GM23338 (cell line): ENCODE measurements at regions not wholly inside any gene's neighbourhood (a gene's known extent, or its start where the extent isn't known, plus 50 kb on each side); places are given as distances from the start of the nearest gene placed in this dataset.

Experiments
- ATAC-seq: fragments of 200-7000 bp; cut with Tn5 transposase; 3 replicates; pipeline ENCODE4 v1.9.1; 2020
- DNase-seq: peaks from one replicate; pipeline ENCODE4 v3.0.0-alpha.2; 2015; ENCODE audit warnings: low spot score
- H2AFZ ChIP-seq: fragments of 200-600 bp; sonication (generic); 2 replicates; pipeline ENCODE4 v1.8.0; 2016; ENCODE audit warnings: antibody characterized with exemption, mild to moderate bottlenecking, moderate library complexity
- H3F3A ChIP-seq: fragments of 200-600 bp; sonication (generic); replicated peaks from 2 replicates; pipeline ENCODE4 v1.8.0; 2017; ENCODE audit warnings: antibody characterized with exemption, mixed run types, low read depth
- H3K27ac ChIP-seq: fragments of 200-600 bp; sonication (generic); 2 replicates; pipeline ENCODE4 v1.6.1; 2016; ENCODE audit warnings: low read depth
- H3K27me3 ChIP-seq: fragments of 200-600 bp; sonication (generic); 2 replicates; pipeline ENCODE4 v1.8.0; 2016; ENCODE audit warnings: mild to moderate bottlenecking, mixed run types, moderate library complexity; ENCODE audit not compliant: insufficient read depth
- H3K36me3 ChIP-seq: fragments of 200-600 bp; sonication (generic); 2 replicates; pipeline ENCODE4 v1.8.0; 2016; ENCODE audit warnings: mild to moderate bottlenecking; ENCODE audit not compliant: insufficient read depth
- H3K4me1 ChIP-seq: fragments of 200-600 bp; sonication (generic); 2 replicates; pipeline ENCODE4 v1.8.0; 2016; ENCODE audit warnings: mild to moderate bottlenecking, moderate library complexity; ENCODE audit not compliant: insufficient read depth
- H3K4me2 ChIP-seq: fragments of 200-600 bp; sonication (generic); 2 replicates; pipeline ENCODE4 v1.7.1; 2017; ENCODE audit warnings: mixed run types
- H3K4me3 ChIP-seq: fragments of 200-600 bp; sonication (generic); 2 replicates; pipeline ENCODE4 v1.6.1; 2016; ENCODE audit warnings: mixed run types
- H3K79me2 ChIP-seq: fragments of 200-600 bp; sonication (generic); replicated peaks from 2 replicates; pipeline ENCODE4 v1.8.0; 2017; ENCODE audit warnings: mild to moderate bottlenecking; ENCODE audit not compliant: insufficient read depth
- H3K9me2 ChIP-seq: fragments of 200-600 bp; sonication (generic); 2 replicates; pipeline ENCODE4 v1.8.0; 2017; ENCODE audit not compliant: insufficient read depth
- H4K20me1 ChIP-seq: fragments of 200-600 bp; sonication (generic); replicated peaks from 2 replicates; pipeline ENCODE4 v1.8.0; 2017; ENCODE audit warnings: mild to moderate bottlenecking; ENCODE audit not compliant: insufficient read depth
- H3K27ac Mint-ChIP-seq: 2 replicates; pipeline ENCODE4 v1.8.0; 2020; ENCODE audit warnings: inconsistent platforms, mild to moderate bottlenecking, moderate library complexity, mixed read lengths
- H3K27me3 Mint-ChIP-seq: 3 replicates; pipeline ENCODE4 v1.8.0; 2022; ENCODE audit warnings: low read depth, mild to moderate bottlenecking, moderate library complexity, mixed read lengths, inconsistent platforms; ENCODE audit not compliant: insufficient read depth, poor library complexity
- H3K36me3 Mint-ChIP-seq: 3 replicates; pipeline ENCODE4 v1.8.0; 2021; ENCODE audit warnings: low read depth, mild to moderate bottlenecking, inconsistent platforms, moderate library complexity, mixed read lengths
- H3K4me1 Mint-ChIP-seq: 3 replicates; pipeline ENCODE4 v1.8.0; 2020; ENCODE audit warnings: mild to moderate bottlenecking, inconsistent platforms, mixed read lengths
- H3K4me3 Mint-ChIP-seq: 3 replicates; pipeline ENCODE4 v1.8.0; 2021; ENCODE audit warnings: moderate library complexity, mild to moderate bottlenecking, inconsistent platforms, mixed read lengths
- H3K9me3 Mint-ChIP-seq: 3 replicates; pipeline ENCODE4 v1.8.0; 2020; ENCODE audit warnings: moderate library complexity, mild to moderate bottlenecking, inconsistent platforms, mixed read lengths
- CREB1 ChIP-seq: fragments of 250-450 bp; sonication (Bioruptor Pico); IDR thresholded peaks from 2 replicates; pipeline ENCODE4 v1.5.0; 2020; ENCODE audit warnings: low read depth, mild to moderate bottlenecking, moderate library complexity
- CTCF ChIP-seq, 2 experiments: fragments of 200-600 bp in 1 of 2; sonication (generic) in 1 of 2; conservative IDR thresholded peaks; 2 replicates each; pipeline versions ENCODE4 v1.5.1 to v1.6.1; 2016 to 2017; ENCODE audit warnings: antibody characterized with exemption in 2 of 2, low read depth in 2 of 2, mild to moderate bottlenecking in 2 of 2, moderate library complexity in 1 of 2
- EZH2 ChIP-seq: fragments of 200-600 bp; sonication (generic); IDR thresholded peaks from one replicate; pipeline ENCODE4 v1.8.0; 2017; ENCODE audit warnings: antibody characterized with exemption, mild to moderate bottlenecking, low read depth; ENCODE audit not compliant: unreplicated experiment
- EZH2phosphoT487 ChIP-seq: fragments of 200-600 bp; sonication (generic); IDR thresholded peaks from one replicate; pipeline ENCODE4 v1.8.1; 2018; ENCODE audit warnings: antibody characterized with exemption; ENCODE audit not compliant: unreplicated experiment
- JUNB ChIP-seq: IDR thresholded peaks from one replicate; pipeline ENCODE4 v1.6.1; 2016; ENCODE audit warnings: antibody characterized with exemption; ENCODE audit not compliant: unreplicated experiment
- NANOG ChIP-seq: IDR thresholded peaks from 2 replicates; pipeline ENCODE4 v1.6.1; 2016; ENCODE audit warnings: antibody characterized with exemption, borderline replicate concordance
- STAT1 ChIP-seq: IDR thresholded peaks from one replicate; pipeline ENCODE4 v1.6.1; 2016; ENCODE audit warnings: antibody characterized with exemption; ENCODE audit not compliant: unreplicated experiment
- ZNF331 ChIP-seq: fragments of 250-450 bp; sonication (Bioruptor Pico); IDR thresholded peaks from 2 replicates; pipeline ENCODE4 v1.5.0; 2020; ENCODE audit warnings: low read depth, mild to moderate bottlenecking, moderate library complexity
- TF ChIP-seq, protein P1 (sequence below): IDR thresholded peaks from 2 replicates; pipeline ENCODE4 v1.6.1; 2016; ENCODE audit warnings: antibody characterized with exemption
- TF ChIP-seq, protein P2 (sequence below): IDR thresholded peaks from one replicate; pipeline ENCODE4 v1.6.1; 2018; ENCODE audit warnings: antibody characterized with exemption; ENCODE audit not compliant: unreplicated experiment

GRCh38 chr4:3828546-3828945, 62.4 kb downstream of the ADRA2C start:
- peaks cover 36% of the 10 kb centered on the region for H3K27me3 Mint-ChIP-seq
- Histone ChIP-seq H3K27me3 (no peaks in the 10 kb centered on the region), H3F3A (no peaks in the 10 kb centered on the region), H3K4me2 (no peak overlapping the region), H4K20me1 (no peaks in the 10 kb centered on the region), H2AFZ (no peak overlapping the region), H3K27ac (no peak overlapping the region), H3K4me3 (no peak overlapping the region), H3K4me1 (0 out of 2 replicates have a peak, but pooled peaks cover 6% of the 10 kb centered on the region), H3K79me2 (no peaks in the 10 kb centered on the region), H3K9me2 (no peaks in the 10 kb centered on the region), H3K36me3 (no peaks in the 10 kb centered on the region)
- no peaks in the 10 kb centered on the region; the same call in 2 of the 3 replicates for H3K36me3 Mint-ChIP-seq
- ATAC-seq (no peak), DNase-seq (no peak)
- H3K27ac Mint-ChIP-seq = no peak overlapping the region
- TF ChIP-seq JUNB (no peak), NANOG (no peak), CREB1 (CRISPR knock-in tag) (no peak), STAT1 (no peak)
- H3K4me3 Mint-ChIP-seq = no peak overlapping the region
- H3K4me1 Mint-ChIP-seq = peaks cover 23% of the 10 kb centered on the region
- H3K9me3 Mint-ChIP-seq = no peaks in the 10 kb centered on the region; the same call in 2 of the 3 replicates

GRCh38 chr4:3829211-3829955, 63.2 kb downstream of the ADRA2C start:
- H3K9me2 ChIP-seq = no peaks in the 10 kb centered on the region
- no peaks in the 10 kb centered on the region for H3K36me3 ChIP-seq
- no peaks in the 10 kb centered on the region for H3K79me2 ChIP-seq
- no peaks in the 10 kb centered on the region for H3K27me3 ChIP-seq
- H3K9me3 Mint-ChIP-seq = no peaks in the 10 kb centered on the region; the same call in 2 of the 3 replicates
- H3K27ac Mint-ChIP-seq = no peak overlapping the region
- no peak overlapping the region for H3K4me3 Mint-ChIP-seq
- no peak overlapping the region for H3K4me2 ChIP-seq
- H2AFZ ChIP-seq = no peak overlapping the region
- H3K4me1 ChIP-seq = peaks cover 6% of the 10 kb centered on the region; the same call in 1 of the 2 replicates
- no peaks in the 10 kb centered on the region for H4K20me1 ChIP-seq
- H3F3A ChIP-seq = no peaks in the 10 kb centered on the region
- DNase-seq (no peak), ATAC-seq (no peak)
- H3K4me3 ChIP-seq = no peak overlapping the region
- H3K27ac ChIP-seq = no peak overlapping the region
- H3K27me3 Mint-ChIP-seq = peaks cover 32% of the 10 kb centered on the region
- H3K36me3 Mint-ChIP-seq = no peaks in the 10 kb centered on the region; the same call in 2 of the 3 replicates
- peaks cover 28% of the 10 kb centered on the region for H3K4me1 Mint-ChIP-seq
- TF ChIP-seq, protein P1, sequence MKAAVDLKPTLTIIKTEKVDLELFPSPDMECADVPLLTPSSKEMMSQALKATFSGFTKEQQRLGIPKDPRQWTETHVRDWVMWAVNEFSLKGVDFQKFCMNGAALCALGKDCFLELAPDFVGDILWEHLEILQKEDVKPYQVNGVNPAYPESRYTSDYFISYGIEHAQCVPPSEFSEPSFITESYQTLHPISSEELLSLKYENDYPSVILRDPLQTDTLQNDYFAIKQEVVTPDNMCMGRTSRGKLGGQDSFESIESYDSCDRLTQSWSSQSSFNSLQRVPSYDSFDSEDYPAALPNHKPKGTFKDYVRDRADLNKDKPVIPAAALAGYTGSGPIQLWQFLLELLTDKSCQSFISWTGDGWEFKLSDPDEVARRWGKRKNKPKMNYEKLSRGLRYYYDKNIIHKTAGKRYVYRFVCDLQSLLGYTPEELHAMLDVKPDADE = no peak
- TF ChIP-seq ZNF331 (CRISPR knock-in tag) (no peak), JUNB (no peak), STAT1 (no peak), EZH2phosphoT487 (no peak), EZH2 (no peak), NANOG (no peak), CTCF (conservative IDR thresholded peaks at IDR 0.05; ENCODE audit: low read depth in 2 of 2) (no peak)
- TF ChIP-seq, protein P2, sequence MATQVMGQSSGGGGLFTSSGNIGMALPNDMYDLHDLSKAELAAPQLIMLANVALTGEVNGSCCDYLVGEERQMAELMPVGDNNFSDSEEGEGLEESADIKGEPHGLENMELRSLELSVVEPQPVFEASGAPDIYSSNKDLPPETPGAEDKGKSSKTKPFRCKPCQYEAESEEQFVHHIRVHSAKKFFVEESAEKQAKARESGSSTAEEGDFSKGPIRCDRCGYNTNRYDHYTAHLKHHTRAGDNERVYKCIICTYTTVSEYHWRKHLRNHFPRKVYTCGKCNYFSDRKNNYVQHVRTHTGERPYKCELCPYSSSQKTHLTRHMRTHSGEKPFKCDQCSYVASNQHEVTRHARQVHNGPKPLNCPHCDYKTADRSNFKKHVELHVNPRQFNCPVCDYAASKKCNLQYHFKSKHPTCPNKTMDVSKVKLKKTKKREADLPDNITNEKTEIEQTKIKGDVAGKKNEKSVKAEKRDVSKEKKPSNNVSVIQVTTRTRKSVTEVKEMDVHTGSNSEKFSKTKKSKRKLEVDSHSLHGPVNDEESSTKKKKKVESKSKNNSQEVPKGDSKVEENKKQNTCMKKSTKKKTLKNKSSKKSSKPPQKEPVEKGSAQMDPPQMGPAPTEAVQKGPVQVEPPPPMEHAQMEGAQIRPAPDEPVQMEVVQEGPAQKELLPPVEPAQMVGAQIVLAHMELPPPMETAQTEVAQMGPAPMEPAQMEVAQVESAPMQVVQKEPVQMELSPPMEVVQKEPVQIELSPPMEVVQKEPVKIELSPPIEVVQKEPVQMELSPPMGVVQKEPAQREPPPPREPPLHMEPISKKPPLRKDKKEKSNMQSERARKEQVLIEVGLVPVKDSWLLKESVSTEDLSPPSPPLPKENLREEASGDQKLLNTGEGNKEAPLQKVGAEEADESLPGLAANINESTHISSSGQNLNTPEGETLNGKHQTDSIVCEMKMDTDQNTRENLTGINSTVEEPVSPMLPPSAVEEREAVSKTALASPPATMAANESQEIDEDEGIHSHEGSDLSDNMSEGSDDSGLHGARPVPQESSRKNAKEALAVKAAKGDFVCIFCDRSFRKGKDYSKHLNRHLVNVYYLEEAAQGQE = no peak
